ENCODE measurements at regions not wholly inside any gene's neighbourhood (a gene's known extent, or its start where the extent isn't known, plus 50 kb on each side); places are given as distances from the start of the nearest gene placed in this dataset.

GRCh38 chr18:66222174-66222573, 381.7 kb downstream of the CDH19 start:
- TF ChIP-seq, protein P1, sequence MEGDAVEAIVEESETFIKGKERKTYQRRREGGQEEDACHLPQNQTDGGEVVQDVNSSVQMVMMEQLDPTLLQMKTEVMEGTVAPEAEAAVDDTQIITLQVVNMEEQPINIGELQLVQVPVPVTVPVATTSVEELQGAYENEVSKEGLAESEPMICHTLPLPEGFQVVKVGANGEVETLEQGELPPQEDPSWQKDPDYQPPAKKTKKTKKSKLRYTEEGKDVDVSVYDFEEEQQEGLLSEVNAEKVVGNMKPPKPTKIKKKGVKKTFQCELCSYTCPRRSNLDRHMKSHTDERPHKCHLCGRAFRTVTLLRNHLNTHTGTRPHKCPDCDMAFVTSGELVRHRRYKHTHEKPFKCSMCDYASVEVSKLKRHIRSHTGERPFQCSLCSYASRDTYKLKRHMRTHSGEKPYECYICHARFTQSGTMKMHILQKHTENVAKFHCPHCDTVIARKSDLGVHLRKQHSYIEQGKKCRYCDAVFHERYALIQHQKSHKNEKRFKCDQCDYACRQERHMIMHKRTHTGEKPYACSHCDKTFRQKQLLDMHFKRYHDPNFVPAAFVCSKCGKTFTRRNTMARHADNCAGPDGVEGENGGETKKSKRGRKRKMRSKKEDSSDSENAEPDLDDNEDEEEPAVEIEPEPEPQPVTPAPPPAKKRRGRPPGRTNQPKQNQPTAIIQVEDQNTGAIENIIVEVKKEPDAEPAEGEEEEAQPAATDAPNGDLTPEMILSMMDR (IDR thresholded peaks at IDR 0.05; ENCODE audit: insufficient read depth, low read length, severe bottlenecking): no peak
- DNase-seq (ENCODE audit: low read depth): peak; percentile 20

GRCh38 chr18:66219817-66220216, 384.1 kb downstream of the CDH19 start:
- DNase-seq (ENCODE audit: low read depth) (no peak), FAIRE-seq (no peak)
- no peak overlapping the region for H3K4me3 ChIP-seq (ENCODE audit: low read depth, low read length)
- no peaks in the 10 kb centered on the region for H3K27me3 ChIP-seq (ENCODE audit: control insufficient read depth, insufficient read depth, low read length)
- TF ChIP-seq, protein P1 (IDR thresholded peaks at IDR 0.05; ENCODE audit: insufficient read depth, low read length, severe bottlenecking): no peak
- no peaks in the 10 kb centered on the region for H3K36me3 ChIP-seq (ENCODE audit: control insufficient read depth, insufficient read depth, low read length)

More at GRCh38 chr18:66222174-66222573, 381.7 kb downstream of the CDH19 start:
- Histone ChIP-seq H3K4me3 (ENCODE audit: low read depth, low read length) (no peak overlapping the region), H3K36me3 (ENCODE audit: control insufficient read depth, insufficient read depth, low read length) (no peaks in the 10 kb centered on the region), H3K27me3 (ENCODE audit: control insufficient read depth, insufficient read depth, low read length) (no peaks in the 10 kb centered on the region)
- no peak for FAIRE-seq

GRCh38 chr18:66211749-66212148, 392.1 kb downstream of the CDH19 start:
- FAIRE-seq (no peak), DNase-seq (ENCODE audit: low read depth) (no peak)
- no peaks in the 10 kb centered on the region for H3K36me3 ChIP-seq (ENCODE audit: control insufficient read depth, insufficient read depth, low read length)
- no peak overlapping the region for H3K4me3 ChIP-seq (ENCODE audit: low read depth, low read length)
- H3K27me3 ChIP-seq (ENCODE audit: control insufficient read depth, insufficient read depth, low read length): no peaks in the 10 kb centered on the region
- TF ChIP-seq, protein P1 (IDR thresholded peaks at IDR 0.05; ENCODE audit: insufficient read depth, low read length, severe bottlenecking): no peak

GRCh38 chr18:66210875-66211274, 393.0 kb downstream of the CDH19 start:
- no peak for FAIRE-seq
- no peaks in the 10 kb centered on the region for H3K36me3 ChIP-seq (ENCODE audit: control insufficient read depth, insufficient read depth, low read length)
- TF ChIP-seq, protein P1 (IDR thresholded peaks at IDR 0.05; ENCODE audit: insufficient read depth, low read length, severe bottlenecking): no peak

DNA sequence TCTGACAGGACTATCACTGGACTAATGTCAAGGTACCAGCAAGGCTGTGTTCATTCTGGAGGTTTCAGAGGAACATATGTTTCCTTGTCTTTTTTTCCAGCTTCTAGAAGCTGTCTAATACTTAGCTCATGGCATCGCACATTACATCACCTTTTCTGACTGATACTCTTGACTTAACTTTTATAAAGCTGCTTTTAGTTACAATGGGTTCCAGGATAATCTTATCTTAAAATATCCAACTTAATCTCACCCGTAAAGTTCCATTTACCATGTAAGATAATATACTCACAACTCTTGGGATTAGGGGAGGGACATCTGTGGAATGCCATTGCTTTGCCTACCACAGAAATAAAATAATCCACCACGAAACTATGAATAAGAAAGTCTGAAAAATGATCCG, 394.2 kb downstream of the CDH19 start:
- FAIRE-seq: no peak
- no peaks in the 10 kb centered on the region for H3K36me3 ChIP-seq (ENCODE audit: control insufficient read depth, insufficient read depth, low read length)
- no peaks in the 10 kb centered on the region for H3K27me3 ChIP-seq (ENCODE audit: control insufficient read depth, insufficient read depth, low read length)
- peak; percentile 21 for DNase-seq (ENCODE audit: low read depth)
- TF ChIP-seq, protein P1 (IDR thresholded peaks at IDR 0.05; ENCODE audit: insufficient read depth, low read length, severe bottlenecking): no peak
- H3K4me3 ChIP-seq (ENCODE audit: low read depth, low read length): no peak overlapping the region

More at GRCh38 chr18:66210875-66211274, 393.0 kb downstream of the CDH19 start:
- Histone ChIP-seq H3K27me3 (ENCODE audit: control insufficient read depth, insufficient read depth, low read length) (no peaks in the 10 kb centered on the region), H3K4me3 (ENCODE audit: low read depth, low read length) (no peak overlapping the region)
- peak; percentile 67 for DNase-seq (ENCODE audit: low read depth)

DNA sequence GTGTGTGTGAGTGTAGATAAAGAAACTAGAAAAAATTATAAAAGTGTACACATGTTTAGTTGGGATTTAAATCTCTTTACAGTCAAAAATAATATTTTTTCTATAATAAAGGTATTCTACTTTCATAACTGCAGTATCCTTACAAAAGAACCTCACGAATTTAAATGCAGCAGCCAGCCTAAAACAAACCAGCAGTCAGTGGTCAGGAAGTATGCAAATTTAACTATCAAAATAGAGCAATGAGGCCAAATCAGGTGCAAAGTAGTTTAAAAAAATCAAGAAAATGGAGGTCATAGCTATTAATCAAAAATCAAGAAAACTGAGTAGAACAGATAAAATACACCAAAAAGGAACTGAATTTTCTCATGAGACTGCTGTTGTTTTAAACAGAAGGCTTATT, 407.1 kb downstream of the CDH19 start:
- FAIRE-seq (no peak), DNase-seq (ENCODE audit: low read depth) (no peak)
- TF ChIP-seq, protein P1 (IDR thresholded peaks at IDR 0.05; ENCODE audit: insufficient read depth, low read length, severe bottlenecking): no peak
- H3K36me3 ChIP-seq (ENCODE audit: control insufficient read depth, insufficient read depth, low read length): no peaks in the 10 kb centered on the region
- H3K27me3 ChIP-seq (ENCODE audit: control insufficient read depth, insufficient read depth, low read length): no peaks in the 10 kb centered on the region
- no peak overlapping the region for H3K4me3 ChIP-seq (ENCODE audit: low read depth, low read length)

All from bronchial epithelial cell (primary cell).